Dermis blood vessel endothelial cell (primary cell): ENCODE measurements at regions not wholly inside any gene's neighbourhood (a gene's known extent, or its start where the extent isn't known, plus 50 kb on each side); places are given as distances from the start of the nearest gene placed in this dataset.

Experiments
- DNase-seq: peaks from one replicate; pipeline ENCODE4 v3.0.0; 2010

GRCh38 chr15:93614386-93615104 is 525.5 kb upstream of the RGMA start:
- no peak for DNase-seq

DNA sequence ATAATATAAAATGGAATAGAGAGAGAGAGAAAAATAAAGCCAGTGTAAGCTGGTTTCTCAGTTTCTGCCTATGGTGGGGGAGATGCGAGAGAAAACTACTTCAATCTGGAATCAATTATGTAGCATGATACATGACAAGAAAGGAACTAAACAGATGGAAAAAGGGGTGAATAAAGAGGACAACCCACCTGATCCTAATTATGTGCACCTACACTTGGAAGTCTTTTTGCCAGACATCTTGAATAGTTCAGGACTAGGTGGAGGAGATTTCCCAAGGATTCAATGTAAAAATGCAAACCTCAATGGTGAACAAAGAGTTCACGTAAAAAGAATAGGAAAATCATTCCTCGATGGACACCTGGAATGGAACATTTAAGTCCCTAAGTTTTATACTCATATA is 524.4 kb upstream of the RGMA start:
- no peak for DNase-seq

GRCh38 chr15:93612953-93613352 is 523.9 kb upstream of the RGMA start:
- DNase-seq: no peak

GRCh38 chr15:93610944-93611343 is 521.9 kb upstream of the RGMA start:
- DNase-seq: no peak

DNA sequence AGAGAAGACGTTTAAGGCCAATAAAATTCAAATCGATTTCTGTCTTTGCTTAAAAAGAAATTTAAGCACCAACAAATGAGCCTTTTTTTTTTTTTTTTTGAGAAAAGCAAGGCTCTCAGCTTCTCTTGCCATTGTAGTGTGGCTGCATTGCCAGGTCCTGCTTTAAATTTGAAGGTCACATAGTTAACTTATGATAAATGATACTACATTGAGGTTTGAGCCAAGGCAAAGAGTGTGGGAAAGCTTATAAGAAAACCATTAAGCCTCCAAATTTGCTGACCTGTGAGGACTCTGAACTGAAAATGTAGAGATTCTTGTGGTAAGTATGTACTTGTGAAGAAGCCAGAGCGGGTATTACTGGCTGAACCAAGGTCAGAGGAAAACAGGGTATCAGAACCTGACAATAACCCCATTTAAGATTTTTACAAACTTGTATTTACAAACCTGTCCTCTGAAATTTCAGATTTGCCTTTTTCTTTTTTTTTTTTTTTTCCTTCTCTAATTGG is 519.7 kb upstream of the RGMA start:
- DNase-seq: no peak

DNA sequence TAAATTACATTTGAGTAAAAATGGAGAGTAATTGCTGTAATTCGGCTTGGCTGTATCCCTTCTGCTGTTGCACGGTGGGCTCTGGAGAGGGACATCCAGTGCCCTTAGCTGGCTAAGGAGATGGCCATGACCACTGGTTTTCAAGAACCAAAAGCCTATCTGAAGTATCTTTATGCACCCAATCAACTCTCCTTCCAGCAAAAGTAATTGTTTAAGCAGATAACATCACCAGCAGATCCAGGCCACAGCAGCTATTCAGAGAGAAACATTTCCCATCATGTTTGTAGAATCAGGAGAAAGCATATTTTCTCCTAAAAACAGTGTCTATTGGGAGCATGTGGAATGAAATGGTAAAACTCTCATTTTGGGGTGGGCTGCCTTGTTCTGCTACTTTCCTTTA is 514.5 kb upstream of the RGMA start:
- DNase-seq: no peak

GRCh38 chr15:93587059-93587521 is 498.1 kb upstream of the RGMA start:
- no peak for DNase-seq

- DNase-seq: no peak
These were observed 496.0 kb upstream of the RGMA start for GRCh38 chr15:93585012-93585411.

DNA sequence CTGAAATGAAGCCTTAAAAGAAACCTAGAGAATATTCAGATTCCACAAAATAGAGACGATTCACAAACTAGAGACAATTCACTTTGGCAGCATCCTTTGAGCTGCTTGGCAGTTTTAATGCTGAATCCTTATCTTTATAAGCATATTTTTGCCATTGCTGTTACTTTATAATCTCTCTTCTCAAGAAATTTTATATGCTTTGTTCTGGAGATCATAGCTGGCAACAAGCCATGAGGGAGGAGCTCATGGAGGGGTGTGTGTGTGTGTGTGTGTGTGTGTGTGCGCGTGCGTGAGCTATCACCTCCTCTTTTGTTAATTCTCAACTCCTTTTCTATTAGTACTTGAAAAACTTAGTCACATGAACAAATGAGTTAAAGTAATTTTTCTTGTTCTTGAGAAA is 495.0 kb upstream of the RGMA start:
- DNase-seq: no peak

DNA sequence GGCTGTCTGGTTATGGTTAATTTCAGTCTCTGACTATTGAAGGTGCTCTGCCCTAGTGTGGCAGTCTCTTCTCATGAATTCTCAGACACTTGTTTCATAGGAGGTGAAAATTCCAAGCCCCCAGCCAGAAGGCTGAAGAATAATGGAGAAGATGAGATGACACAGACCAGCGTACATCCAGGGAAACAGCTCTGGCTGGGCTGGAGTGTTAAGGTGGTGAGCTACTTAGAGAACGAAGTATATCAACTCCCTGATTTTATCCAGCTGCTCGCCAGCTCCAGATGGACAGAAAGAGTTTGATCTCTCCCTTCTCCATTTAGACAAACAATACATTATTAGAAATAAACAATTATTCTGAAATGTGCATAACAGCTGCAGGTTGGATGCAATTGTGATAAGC is 494.5 kb upstream of the RGMA start:
- no peak for DNase-seq

DNA sequence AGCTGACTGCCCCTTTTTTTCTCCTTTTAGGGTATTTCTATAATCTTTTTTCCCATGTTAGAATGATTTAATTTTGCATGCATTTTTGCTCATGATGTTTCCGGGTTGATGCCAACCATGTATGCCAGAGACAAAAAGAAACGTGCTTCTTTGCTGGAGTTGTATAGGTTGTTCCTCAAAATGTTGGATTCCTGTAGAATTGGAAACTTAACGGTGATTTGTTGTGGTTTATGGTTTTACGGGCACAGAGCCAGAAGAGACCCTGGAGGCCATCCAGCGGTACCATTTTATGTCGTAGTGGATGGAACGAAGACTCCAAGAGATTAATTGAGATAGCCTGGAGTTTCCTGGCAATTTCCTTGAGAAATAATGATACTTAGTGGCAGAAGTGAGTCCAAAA is 481.5 kb upstream of the RGMA start:
- DNase-seq: no peak

- DNase-seq: no peak
These were observed 477.8 kb upstream of the RGMA start for GRCh38 chr15:93566762-93567161.

DNA sequence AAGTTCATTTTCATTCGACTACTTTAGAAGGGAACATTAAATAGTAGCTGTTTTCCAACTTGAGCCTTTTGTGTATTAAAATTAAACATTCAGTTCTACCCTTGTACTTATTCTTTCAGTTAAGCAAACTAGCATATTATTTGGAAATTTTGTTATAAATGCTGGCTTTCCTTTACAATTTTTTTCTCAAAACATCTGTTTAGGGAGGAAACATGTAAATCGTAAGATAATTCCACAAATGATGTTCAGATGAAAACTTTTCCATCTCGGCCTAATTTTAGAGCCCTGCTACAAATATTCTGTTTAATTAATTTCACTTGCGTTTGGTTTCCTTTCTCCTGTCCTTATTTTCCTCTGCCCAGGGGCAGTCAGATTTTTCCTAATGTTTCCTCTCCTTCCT is 476.2 kb upstream of the RGMA start:
- no peak for DNase-seq

- no peak for DNase-seq
These were observed 474.2 kb upstream of the RGMA start for GRCh38 chr15:93563218-93563617.

- DNase-seq: no peak
These were observed 473.5 kb upstream of the RGMA start for GRCh38 chr15:93562395-93563123.

- DNase-seq: no peak
These were observed 468.7 kb upstream of the RGMA start for GRCh38 chr15:93557696-93558095.

DNA sequence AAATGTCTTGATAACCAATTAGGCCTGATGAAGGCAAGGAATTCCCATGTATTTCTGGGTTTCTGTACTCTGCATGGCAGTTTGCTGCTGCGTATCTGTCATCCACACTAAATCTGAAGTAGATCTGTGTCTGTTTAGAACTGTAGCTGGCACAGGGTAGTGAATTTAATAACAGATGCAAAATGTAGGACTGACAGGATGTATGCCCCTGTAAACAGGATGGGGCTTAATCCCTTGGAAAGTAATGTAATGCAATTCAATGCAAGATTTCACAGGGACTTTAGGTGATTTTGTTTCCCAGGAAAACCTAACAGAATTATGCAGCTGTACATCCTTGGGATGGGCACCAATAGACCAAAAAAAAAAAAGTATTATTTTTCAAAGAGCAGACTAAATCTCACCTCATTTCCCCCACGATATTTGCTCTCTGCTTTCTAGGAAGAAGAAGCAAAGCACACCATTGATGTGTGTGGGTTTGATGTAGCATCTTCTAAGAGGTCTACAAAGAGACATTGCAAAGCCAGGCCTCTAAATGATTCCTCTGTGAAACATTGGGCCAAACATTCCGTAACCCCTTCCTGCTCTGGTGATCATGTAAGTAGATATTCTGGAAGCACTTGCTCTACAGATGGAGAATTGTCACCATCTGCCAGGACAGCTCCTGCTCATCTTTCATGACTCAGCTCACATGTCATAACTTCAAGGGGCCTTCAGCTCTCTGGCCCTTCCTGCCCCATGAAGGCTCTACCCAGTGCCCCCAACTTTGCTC is 464.3 kb upstream of the RGMA start:
- DNase-seq: no peak

- DNase-seq: no peak
These were observed 454.1 kb upstream of the RGMA start for GRCh38 chr15:93543093-93543492.

DNA sequence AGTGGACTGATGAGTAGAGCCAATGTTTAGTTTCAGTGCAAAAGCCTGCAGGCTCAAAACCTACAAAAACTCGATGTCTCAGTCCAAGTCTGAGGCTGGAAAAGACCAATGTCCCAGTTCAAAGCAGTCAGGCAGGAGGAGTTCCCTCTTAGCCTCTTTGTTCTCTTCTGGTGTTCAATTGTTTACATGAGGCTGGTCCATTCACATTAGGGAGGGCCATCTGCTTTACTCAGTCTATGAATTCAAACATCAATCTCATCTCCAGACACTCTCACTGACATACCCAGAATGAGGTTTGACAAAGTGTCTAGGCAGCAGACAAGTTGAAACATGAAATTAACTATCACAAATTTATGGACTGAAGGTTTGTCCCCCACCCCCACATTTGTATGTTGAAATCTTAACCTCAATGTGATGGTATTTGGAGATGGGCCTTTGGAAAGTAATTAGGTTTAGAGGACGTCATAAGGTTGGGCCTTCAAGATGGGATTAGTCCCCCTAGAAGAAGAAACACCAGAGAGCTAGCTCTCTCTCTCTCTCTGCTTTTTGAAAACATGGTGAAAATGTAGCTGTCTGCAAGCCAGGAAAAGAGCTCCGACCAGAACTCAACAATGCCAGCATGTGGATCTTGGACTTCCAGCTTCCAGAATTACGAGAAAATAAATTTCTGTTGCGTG is 438.5 kb upstream of the RGMA start:
- DNase-seq: no peak

DNA sequence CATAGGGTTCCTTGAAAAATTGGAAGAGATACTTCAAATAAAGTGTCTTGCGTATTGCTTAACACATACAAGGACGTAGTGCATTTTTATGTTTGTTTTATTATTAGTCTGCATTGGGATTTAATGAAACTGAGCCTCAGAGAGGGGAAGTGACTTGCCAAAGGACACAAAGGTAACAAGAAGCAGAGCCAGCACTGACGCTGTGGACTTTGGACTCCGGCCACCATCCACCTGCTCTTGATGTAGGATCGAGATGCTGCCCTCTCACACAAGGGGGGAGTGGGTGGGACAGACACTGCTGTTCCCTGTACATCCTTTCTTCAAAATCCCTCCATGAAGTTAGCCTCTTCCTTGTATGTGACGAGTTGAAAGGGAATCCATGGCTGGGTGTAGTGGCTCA is 435.4 kb upstream of the RGMA start:
- DNase-seq: no peak

DNA sequence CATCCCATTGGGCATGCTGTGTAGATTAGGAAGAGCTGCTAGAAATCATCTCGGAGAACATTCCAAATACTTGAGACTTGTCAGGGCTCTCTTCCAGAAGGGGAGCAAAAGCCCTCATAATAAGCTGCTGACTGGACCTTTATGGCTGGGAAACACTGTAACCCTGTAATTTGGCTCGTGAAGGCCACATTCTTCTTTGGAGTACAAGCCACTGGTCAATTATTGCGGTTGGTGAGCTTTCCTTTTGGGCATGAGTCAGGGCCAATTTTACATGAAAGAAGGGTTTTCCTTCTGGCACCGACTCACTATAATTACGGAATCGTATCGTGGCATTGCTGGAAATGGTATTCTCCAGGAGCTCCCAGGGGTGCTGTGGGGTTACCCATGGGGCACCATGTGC is 434.5 kb upstream of the RGMA start:
- no peak for DNase-seq

GRCh38 chr15:93520206-93520605 is 431.2 kb upstream of the RGMA start:
- no peak for DNase-seq

- DNase-seq: no peak
These were observed 430.6 kb upstream of the RGMA start for GRCh38 chr15:93519599-93519998.
